ENCODE measurements at regions not wholly inside any gene's neighbourhood (a gene's known extent, or its start where the extent isn't known, plus 50 kb on each side); places are given as distances from the start of the nearest gene placed in this dataset.

DNA sequence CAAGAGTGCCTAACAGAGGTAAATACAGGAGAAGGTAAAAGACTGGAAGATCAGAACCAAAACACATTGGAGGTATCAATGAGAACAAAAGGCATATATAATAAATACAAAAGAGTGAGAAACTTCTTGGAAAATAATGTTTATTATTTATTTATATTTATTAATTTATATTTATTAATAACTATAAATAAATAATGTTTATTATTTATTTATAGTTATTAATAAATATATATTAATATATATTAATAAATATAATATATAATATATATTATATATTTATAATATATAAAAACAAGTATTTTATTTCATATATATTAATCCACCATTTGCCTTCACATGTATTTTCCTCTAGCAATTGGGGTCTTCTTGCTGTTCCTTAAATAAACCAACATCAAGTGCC, 391.9 kb downstream of the GPATCH2 start:
- DNase-seq (no peak), ATAC-seq (no peak)
- intact Hi-C loops (cut with DNase I, micrococcal nuclease) = no loop called here

DNA sequence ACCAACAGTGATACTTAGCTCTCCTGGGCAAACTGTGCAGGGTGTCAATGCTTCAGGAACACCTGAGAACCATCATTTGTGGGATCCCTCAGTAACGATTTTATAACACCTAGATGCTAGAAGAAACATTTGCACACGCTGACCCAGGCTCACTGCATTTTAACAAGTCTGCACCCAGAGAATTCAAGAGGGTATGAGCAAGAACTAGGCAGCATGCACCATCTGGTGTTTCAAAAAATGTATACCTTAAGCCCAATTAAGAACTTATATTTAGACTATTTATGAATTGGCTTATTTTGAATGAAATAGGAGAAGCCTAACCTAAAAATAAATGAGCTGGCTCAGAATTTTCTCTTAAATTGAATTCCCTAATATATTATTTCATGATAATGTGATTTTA, 400.5 kb downstream of the GPATCH2 start:
- DNase-seq (no peak), ATAC-seq (no peak)
- intact Hi-C loops (cut with DNase I, micrococcal nuclease) = no loop called here

DNA sequence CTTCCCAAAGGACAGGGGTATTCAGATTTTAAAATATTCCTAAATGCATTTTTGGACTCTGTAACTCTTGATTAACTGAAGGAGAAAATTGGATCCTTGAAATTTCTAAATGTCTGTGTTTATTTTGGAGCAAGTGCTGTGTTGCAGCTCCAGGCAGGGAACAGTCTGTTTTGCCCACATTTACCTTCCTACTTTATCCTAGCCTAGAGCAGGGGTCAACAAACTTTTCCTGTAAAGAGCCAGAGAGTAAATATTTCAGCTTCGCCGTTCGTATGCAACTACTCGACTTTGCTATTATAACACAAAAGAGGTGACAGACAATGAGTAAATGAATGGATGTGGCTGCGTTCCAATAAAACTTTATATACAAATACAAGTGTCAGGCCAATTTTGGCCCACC, 402.2 kb downstream of the GPATCH2 start:
- ATAC-seq (no peak), DNase-seq (no peak)
- intact Hi-C loops (cut with DNase I, micrococcal nuclease) = no loop called here

DNA sequence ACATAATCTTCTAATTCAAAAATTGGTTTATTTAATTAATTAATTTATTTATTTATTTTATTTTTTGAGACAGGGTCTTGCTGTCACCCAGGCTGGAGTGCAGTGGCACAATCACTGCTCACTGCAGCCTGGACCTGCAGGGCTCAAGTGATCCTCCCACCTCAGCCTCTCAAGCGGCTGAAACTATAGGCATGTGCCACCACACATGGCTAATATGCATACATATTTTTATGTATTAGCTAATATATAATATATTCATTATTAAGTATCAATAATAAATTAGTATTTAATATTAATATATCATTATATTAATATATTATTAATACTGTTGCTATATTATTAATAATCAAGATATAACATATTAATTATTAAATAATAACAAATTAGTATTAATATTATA, 406.7 kb downstream of the GPATCH2 start:
- DNase-seq (no peak), ATAC-seq (no peak)
- intact Hi-C loops (cut with DNase I, micrococcal nuclease) = no loop called here

DNA sequence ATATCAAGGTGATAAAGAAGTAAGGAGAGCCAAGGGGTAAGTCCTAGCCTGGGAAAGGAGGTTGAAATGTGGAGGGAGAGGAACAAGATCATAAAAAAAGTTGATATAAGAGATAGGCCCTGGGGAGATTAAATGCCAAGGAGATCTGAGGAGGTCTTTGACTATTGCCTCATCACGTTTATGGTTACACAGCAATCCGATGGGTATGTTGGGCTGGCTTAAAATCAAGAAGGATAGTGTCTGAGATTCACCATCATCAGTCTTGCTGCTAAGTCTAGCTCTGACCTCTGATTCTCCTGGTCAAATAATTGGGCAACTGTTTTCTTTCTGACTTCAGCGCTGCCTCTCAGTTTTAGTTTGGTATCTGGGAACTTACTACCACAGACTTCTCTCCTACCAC, 416.3 kb downstream of the GPATCH2 start:
- intact Hi-C loops (cut with DNase I, micrococcal nuclease) = no loop called here
- DNase-seq (no peak), ATAC-seq (no peak)

DNA sequence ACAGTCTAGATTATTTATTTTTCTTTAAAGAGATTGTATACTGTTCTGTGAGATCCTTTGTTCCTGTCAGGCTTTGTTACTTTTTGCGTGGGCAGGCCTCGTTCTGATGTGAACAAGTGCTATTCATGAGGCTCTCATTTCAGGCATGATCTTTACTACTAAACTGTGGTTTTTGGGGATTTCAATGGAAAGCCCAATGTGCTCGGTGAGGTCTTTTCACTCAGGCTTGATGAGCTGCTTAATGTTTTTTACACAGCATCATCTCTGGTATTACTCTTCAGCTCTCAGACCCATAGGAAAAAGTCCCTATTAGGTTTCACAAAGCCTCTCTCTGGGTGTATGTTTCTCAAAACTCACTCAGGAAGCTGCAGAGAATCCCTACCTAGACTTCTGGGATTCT, 419.4 kb downstream of the GPATCH2 start:
- DNase-seq = no peak
- intact Hi-C loops (cut with DNase I, micrococcal nuclease) = no loop called here
- ATAC-seq = no peak

DNA sequence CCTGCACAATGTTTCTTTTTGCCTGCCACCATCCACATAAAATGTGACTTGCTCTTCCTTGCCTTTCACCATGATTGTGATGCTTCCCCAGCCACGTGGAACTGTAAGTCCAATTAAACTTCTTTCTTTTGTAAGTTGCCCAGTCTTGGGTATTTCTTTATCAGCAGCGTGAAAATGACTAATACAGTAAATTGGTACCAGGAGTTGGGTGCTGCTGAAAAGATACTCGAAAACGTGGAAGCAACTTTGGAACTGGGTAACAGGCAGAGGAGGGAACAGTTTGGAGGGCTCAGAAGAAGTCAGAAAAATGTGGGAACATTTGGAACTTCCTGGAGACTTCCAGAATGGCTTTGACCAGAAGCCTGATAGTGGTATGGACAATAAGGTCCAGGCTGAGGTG, 425.3 kb downstream of the GPATCH2 start:
- intact Hi-C loops (cut with DNase I, micrococcal nuclease) = no loop called here
- DNase-seq (no peak), ATAC-seq (no peak)

DNA sequence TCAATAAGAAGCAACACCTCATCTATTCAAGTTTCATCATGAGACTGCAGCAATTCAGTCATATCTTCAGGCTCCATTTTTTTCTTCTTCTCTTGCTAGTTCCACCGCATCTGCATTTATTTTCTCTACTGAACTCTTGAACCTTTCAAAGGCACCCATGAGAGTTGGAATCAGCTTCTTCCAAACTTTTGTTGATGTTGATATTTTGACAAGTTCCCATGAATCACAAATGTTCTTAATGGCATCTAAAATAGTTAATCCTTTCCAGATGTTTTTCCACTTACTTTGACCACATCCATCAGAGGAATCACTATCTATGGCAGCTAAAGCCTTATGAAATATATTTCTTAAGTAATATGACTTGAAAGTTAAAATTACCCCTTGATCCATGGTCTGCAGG, 434.3 kb downstream of the GPATCH2 start:
- ATAC-seq = no peak
- intact Hi-C loops (cut with DNase I, micrococcal nuclease) = no loop called here
- DNase-seq = no peak

DNA sequence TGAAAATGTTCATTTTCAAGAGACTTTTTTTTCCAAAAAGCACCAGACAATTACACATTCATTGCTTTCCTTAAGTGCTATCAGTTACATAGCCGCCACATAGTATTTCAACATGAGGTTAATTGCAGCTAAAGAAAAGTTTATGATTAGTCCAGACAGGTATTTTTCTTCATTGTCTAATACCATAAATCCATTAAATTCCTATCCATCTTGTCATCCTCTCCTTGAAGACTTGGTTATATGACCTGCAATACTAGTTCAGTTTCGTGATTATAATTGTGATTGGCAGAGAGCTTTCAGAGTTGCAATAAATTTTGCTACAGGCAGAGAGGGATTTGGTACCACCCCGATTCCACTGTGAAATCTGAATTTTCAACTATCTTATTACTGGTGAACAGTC, 437.7 kb downstream of the GPATCH2 start:
- ATAC-seq (no peak), DNase-seq (no peak)
- intact Hi-C loops (cut with DNase I, micrococcal nuclease) = no loop called here

DNA sequence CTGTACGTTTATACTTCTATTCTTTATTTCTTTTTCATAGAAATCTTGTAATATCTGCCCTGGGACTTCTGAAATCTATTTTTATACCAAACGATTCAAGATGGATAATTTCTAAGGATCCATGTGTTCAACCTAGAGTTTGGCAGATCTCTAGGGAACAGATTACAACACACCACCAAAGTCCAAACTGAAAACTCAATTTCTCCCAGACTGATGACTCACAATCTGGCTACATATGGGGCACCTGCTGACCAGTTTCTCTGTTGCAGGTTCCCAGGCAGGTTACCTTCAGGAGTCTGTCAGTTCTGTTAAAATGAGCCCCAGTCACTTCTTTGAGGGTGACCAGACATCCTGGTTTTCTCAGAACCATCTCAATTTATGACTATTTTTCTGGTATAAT, 439.4 kb downstream of the GPATCH2 start:
- no peak for DNase-seq
- ATAC-seq = no peak
- intact Hi-C loops (cut with DNase I, micrococcal nuclease) = no loop called here

DNA sequence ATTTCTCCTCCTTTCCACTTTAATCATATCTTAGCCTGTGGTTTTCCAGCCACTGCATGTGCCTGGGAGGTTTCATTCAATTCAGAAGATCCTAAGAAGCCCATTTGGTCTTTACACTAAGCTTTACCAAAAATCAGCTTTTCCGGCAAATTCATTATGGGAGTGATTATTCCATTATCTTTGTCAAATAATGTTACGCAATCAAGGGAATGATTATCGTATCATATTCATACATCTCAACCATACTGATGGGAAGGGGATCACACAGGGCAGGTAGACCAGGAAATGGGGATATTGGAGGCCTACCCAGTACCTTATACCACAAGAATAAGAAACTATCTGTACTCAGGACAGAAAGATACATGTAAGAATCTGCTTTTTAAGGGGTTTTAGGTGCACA, 440.5 kb downstream of the GPATCH2 start:
- DNase-seq = no peak
- intact Hi-C loops (cut with DNase I, micrococcal nuclease) = no loop called here
- ATAC-seq = no peak

DNA sequence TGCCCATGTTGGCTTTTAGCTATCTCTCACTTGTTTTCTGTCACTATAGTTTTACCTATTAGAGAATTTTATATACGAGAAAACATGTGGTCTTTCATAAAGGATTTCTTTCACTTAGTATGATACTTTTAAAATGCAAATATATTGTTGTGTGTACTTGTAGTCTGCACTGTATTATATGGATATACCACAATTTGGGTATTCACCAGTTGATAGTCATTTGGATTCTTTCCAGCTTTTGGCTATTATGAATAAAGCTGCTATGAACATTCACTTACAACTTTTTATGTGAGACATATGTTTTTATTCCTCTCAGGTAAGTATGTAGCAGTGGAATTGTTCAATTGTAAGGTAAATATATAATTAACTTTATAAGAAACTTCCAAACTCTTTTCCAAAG, 441.5 kb downstream of the GPATCH2 start:
- ATAC-seq = no peak
- no peak for DNase-seq
- intact Hi-C loops (cut with DNase I, micrococcal nuclease) = no loop called here

DNA sequence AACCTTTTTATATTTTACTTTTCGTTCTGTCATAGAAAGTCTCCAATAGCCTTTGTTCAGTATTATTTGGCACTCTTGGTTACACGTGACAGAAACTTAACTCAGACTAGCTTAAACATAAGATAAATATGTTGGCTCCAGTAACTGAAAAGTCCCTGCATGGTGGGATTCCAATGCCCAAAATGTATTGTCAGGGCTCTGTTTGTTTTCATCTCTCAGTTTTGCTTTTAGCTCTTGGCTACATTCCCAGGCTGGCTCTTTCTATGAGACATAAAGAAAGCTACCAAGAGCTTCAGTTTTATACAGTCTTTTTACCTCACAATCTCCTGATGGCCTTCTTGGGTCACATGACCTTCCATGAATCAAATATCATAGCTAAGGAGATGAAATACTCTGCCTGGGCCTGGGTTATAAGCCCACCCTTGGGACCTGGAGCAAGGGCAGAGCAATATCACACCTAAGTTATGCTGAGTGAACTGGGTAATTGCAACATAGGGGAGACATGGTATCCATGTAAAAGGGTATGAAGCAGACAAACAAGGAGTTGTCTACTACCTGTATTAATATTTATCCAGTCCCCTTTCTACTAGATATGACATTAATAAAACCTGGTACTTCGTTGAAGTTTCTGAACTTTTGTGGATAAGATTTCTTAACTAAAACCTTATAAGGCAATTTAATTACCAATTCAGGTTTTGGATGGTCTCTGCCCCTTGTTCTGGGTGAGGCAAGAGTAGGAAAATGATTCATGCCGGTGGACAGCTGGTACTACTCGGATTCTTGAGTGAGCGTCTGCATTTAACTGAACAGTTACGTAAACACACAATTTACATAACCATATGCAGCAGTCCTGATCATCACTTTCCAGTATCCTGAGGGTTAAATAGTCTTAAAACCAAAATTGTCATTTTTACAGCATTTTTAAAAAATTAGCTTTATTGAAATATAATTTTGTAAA, 442.3 kb downstream of the GPATCH2 start:
- DNase-seq = no peak
- no peak for ATAC-seq
- intact Hi-C loops (cut with DNase I, micrococcal nuclease) = no loop called here

DNA sequence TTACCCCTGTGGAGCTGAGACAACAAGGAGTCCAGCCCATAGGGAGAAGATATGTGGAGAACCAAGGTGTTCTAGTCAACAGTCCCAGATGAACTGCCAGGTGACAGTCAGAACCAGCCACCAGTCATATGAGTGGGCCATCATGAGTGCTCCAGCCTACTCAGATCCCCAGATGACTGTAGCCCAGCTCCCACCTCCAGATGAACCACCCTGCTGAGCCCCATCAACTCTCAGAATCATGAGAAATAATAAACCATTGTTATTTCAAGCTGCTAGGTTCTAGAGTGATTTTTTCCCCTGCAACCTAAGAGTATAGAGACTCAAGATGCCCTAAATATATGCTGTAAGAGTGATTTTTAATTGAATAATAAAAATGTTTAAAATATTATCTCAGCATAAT, 444.2 kb downstream of the GPATCH2 start:
- no peak for ATAC-seq
- DNase-seq = no peak
- intact Hi-C loops (cut with DNase I, micrococcal nuclease) = no loop called here

DNA sequence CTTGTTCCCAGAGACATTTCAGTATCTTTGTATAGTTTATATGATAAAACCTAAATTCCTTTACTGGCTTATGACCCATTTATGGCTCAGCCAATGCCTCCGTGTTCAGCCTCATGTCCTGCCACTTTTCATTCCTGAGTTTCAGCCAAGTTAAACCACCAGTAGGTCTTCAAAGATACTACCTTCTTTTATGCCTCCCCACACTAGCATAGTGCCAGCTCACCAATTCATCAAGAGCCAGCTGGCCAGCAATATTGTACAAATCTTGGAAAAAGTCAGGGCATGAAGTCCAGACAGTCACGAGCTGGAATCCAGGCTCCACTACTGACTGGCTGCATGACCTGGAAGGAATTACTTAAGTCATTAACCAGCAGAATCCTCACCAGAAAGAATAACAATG, 446.0 kb downstream of the GPATCH2 start:
- intact Hi-C loops (cut with DNase I, micrococcal nuclease) = no loop called here
- DNase-seq (no peak), ATAC-seq (no peak)

DNA sequence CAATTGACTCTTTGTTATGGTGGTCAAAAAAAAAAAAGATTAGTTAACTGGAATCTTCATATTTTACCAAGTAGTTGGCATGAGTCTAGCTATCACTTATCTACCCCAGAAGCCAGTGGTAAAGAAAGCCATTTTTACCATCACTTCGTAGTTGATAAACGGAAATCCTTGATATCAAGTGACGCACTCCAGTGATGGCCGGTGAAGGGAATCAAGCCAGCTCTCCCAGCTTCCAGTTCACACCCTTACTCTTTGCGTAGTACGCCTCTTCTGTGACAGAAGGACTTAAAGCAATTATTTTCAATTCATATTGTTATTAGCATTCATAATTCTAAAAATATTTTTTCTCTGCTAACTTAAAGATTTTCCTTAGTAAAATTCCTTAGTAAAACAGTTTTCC, 447.9 kb downstream of the GPATCH2 start:
- no peak for DNase-seq
- ATAC-seq = no peak
- intact Hi-C loops (cut with DNase I, micrococcal nuclease) = no loop called here

DNA sequence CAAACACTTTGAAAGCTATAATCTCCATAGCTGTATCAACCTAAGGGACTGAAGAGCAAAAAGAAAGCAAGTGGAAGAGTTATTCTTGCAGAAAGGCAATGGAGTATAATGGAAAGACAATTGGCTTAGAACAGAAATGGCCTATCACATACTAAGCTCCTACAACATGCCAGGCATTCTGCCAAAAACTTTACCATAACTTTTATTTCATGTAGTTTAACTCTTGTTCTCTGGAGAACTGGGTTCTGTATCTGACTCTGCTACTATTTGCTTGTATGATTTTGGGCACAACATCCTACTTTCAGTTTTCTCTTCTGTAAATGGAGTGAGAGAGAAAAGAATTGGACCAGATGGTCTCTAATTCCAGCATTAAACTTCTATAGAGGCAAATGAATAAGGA, 449.1 kb downstream of the GPATCH2 start:
- ATAC-seq (no peak), DNase-seq (no peak)
- intact Hi-C loops (cut with DNase I, micrococcal nuclease) = no loop called here

DNA sequence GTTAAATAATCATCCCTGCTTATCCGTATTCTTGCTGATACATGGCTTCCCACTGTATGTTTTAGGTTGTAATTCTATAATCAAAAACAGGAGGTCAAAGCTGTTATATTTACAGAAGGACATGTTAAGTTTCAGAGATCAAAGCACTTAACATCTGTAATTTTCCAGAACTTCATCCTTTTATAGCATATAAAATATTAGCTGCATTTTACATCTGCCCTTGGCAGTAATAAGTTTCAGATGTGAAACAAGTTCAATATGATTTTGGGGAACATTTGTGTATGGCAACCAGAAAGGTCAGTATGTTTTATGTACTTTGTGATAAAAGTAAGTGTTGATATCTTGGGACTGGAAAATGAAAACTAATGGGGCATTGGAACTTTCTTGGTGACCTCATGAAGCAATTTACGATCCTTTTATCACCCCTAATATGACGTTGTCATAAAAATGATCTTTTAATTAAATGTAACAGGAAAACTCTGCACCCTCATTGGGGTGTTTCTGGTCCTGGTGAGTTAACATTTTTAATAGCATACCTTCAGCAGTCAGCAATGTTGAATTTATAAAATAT, 449.6 kb downstream of the GPATCH2 start:
- DNase-seq (no peak), ATAC-seq (no peak)
- intact Hi-C loops (cut with DNase I, micrococcal nuclease) = no loop called here

DNA sequence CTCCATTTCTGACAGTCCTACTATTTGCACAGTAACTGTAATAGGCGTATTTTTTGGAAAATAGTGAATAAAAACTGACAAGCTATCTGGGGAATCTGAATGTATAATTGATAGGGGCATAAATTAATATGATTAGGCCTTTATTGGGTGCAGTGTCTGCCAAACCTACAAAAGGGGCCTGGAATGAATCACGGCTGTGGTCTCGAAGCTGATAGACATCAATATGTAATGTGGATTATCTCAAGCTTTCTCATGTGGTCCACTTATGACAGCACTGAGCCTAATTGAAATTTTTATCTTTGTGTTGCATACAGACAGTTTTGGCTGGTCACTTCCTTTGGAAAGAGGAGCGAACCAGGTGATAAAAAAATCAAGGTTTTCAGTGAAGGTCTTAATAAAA, 450.4 kb downstream of the GPATCH2 start:
- intact Hi-C loops (cut with DNase I, micrococcal nuclease) = no loop called here
- DNase-seq = no peak
- ATAC-seq = no peak

DNA sequence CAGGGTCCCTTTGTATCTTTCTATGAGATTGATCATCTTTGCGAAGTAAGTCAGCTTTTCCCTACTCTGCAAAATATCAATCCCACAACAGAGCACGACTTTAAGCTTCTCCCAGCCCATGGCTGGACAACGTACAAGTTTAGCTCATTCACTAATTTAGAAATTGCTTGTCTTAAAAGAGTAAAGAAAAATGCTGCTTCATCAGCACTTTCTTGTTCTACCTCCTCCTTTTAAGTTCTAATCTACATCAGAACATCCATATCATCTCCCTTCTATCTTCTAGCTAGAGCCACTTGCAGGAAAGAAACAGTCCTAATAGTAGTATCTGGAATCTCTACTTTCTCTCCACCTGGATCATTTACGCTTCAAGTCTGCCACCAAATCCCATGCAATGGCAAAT, 441.2 kb upstream of the ESRRG start:
- ATAC-seq (no peak), DNase-seq (no peak)
- intact Hi-C loops (cut with DNase I, micrococcal nuclease) = no loop called here

DNA sequence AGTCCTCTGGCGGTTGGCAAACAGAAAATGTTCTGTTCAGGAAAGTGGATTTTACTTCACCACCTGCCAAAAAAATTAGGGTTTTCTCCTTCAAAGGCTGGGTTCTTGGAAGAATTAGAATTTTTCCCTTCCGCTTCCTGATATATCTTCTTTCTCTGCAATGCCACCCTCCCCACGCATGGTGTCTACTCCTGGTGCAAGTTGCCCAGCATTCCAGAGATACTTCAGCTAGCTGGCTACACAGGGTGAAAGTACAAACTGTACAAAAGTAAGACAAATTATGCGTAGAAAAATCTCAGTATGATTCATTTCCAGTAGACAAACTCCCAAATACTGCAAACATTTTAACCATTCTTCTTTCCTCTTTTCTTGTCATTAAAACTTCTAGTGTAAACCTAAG, 430.1 kb upstream of the ESRRG start:
- DNase-seq (no peak), ATAC-seq (no peak)
- intact Hi-C loops (cut with DNase I, micrococcal nuclease) = no loop called here

All from left colon (tissue), 2 donors.